ENCODE measurements at regions not wholly inside any gene's neighbourhood (a gene's known extent, or its start where the extent isn't known, plus 50 kb on each side); places are given as distances from the start of the nearest gene placed in this dataset.
A peak's percentile ranks its signal among the peaks of the same experiment; 100 is the strongest.

DNA sequence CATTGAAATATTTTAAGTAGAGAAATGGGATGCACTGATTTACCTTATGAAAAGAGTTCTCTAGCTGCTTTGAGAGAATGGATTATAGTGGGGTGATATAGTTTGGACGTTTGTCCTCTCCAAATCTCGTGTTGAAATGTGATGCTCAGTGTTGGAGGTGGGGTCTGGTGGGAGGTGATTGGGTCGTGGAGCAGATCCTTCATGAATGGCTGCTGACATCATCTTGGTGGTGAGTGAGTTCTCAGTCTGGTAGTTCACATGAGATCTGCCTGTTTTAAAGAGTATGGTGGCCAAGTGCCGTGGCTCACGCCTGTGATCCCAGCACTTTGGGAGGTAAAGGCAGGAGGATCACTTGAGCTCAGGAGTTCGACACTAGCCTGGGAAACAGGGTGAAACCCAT is 58.7 kb upstream of the SH3RF3 start:
- no peak for DNase-seq

DNA sequence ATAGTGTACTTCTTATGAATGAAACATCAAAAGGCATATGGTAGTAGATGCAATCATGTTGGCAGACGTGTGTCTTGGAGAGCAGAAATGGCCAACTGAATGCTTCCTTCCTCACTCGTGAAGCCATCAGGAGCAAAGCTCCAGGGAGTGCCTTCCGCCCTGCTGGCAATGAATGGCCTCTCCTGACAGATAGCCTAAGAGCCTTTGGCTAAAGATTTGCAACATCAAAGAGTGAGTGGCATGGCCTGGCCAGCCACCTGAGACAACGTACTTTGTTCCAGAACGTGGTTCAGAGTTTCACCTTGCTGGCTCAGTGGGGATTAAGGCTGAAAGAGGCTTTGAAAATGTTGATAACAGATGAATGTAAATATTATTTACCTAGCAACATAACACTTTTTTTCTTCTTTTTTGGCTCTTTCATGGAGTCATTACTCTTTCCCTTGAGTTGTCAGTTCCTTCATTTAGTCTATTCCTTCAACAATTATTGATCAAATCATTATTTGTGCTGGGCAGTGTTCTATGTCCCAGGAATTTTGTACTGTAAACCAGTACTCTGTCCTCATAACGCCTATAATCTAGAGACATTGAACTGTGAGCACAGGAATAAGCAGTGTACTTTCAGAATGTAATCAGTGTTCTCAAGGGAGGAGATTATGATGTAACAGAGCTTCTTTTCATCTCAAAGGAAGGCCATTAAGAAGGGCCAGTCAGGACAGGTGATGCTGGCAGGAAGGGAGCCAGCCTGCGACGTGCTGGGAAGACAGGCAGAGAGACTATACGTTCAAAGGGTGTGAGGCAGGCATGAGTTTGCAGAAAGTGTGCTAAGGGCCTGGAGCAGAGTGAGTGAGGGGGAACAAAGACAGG is 59.4 kb upstream of the SH3RF3 start:
- DNase-seq: no peak

DNA sequence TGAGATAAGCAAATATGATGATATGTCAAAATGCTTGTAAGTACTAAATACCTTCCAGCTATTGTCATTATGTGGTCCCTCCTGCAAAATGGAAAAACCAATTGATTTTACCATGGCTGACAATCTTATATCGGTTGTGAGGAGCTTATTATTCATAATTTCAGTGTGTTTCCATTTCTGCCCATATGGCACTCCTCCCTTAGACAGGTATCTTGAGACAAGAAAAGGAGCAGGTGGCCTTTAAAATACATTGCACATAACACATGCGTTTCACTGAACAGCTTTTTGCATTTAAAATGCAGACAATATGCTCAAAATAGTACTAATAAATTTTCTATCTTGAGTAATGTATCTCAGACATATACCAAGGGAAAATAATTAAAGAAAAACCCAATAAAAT is 60.2 kb upstream of the SH3RF3 start:
- no peak for DNase-seq

DNA sequence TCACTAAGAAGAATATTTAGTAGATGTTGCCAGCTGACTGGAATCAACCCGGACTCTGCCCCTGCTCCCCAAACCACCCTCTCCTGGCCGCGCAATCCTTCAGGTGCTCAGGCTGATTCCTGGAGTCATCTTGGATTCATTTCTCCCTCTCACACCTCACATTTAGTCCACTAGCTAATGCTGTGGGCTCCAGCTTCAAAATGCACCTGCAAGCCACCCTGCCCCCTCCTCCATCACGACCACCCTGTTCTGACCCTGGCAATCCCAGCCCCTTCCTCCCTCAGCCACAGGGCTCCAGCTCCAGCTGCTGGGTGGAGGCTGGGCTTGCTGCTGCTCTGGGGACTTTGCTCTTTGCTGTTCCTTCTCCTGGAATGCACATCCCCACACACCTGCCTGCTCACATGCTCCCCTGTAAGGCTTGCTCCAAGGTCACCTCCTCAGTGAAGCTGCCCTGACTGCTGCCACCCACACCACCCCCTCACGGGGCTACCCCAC is 61.3 kb upstream of the SH3RF3 start:
- DNase-seq: no peak

DNA sequence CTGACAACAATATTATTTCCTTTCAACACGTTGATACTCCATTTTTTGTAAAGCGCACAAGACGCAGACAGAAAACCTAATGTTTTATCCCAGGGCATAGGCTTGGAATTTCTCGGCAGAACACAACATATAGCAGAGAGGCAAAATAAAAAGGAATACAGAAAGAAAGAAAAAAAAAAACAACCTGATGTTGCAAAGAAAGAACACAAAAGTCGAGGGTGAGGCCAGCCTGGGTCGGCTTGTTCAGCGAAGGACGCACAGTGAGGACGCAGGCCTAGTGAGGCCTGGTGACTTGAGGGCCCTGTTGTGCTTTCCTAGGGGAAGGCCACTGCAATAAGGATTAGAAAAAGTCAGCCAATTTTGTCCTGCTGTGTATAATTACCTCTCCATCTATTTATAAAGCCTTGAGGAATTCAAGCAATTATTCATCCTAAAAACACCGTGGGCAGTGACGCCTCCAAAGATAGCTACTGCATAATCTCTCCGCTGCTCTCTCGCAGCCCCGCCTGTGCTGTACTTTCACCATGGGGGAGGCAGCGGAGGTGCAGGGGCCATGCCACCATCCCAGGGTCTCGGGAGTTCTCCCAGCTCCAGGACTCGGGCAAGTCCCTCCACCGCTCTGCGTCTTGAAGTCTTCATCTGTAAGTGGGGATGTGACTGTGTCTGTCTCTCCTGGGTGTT is 61.9 kb upstream of the SH3RF3 start:
- no peak for DNase-seq

DNA sequence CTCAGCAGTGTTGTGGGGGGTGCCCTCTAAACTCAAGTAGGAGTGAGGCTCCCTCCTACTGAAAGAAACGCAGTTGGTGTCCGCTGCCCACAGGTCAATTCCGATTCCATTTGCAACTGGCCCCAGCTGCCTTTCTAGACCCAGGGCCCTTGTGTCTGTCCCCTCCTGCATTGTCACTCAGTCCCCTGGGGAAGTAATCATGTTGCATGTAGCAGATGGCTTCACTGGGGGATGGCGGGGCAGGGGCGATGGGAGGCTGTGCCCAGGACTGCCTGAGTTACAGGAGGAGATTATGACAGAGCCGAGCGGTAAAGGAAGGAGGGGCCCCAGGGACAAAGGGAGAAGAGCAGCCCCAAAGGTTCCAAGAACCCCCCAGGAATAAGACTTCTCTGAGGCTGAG is 62.5 kb upstream of the SH3RF3 start:
- DNase-seq: no peak

DNA sequence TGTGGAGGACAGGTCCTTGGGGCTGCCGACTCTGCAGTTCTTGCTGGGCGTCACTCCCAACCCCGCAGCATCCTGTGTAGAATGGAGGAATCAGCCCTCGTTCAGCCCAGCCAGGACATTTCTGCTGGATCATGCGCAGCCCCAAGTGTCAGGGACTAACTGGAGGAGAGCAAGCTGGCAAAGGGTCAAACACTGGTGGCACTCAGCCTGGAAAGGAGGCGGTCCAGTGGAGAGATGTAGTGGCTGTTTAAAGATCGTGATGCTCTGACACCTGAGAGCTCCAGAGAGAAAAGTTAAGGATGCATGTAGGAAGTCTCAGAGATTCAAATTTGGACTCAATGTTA is 63.6 kb upstream of the SH3RF3 start:
- no peak for DNase-seq

DNA sequence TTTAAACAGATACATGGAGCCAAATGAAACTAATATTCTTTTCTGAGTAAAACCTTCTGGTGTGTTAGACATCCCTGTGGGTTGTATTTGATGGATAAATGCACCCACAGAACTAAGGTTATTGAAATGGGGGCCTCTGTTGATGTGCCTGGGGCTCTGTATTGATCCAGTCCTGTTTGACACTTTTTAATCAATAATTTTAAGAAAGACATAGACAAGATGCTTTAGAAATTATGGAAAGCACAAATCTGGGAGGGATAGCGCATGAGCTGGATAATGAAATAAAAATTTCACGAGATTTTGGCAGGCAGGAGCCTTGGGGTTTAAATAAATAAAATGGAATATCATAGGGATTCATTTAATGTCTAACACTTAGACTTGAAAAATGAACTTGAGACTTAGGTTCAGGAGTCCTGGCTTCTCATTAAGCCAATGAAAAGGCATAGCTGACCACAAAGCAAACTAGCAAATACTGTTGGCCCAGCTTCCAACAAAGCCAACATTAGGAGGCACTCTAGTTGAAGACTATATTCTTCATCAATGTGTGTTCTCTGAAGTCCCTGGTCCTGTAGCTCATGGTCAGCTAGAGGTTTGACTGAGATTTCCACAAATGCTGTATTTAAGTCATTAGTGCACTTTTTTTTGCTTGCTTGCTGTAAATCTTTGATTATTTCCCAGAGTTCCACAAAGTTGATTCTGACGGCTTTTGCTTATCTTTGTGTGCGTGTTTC is 64.2 kb upstream of the SH3RF3 start:
- no peak for DNase-seq

DNA sequence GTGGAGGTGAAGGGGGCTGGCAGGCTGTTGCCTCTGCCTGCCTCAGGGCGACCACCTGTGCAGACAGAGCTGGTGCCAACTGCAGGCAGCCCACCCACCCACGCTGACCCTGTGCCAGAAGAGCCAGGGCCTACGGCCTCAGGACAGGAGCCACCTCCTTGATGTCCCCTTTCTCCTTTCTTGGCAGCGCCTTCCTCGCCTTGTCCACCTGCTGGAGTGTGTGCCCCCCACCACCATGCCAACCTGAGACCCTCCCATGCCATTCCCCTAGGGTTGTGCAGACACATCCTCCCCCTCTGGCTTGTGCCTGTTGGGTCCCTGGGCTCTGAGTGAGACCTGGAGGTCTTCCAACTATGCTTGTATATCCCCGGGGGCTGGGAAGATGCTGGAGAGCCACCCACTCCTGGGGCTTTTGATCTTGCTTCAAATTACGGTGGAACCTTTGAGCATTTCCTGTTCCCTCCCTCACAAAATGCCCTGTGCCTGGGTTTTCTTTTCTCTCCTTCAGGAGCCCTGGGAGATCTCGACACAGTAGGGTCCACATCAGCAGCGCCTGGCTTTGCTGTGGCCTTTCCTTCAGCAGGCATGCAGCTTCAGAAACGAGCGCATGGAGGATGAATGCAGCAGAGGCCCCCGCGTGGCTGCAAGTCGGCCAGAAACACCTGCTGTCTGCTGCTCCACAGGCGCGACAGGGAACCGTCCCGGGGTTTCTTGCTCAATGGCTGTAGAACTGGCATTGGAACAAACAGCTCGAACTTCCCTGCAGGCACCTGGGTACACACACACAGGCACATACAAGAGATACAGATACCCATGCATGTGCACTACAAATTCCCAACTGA is 65.9 kb upstream of the SH3RF3 start:
- DNase-seq: peak; percentile 53

DNA sequence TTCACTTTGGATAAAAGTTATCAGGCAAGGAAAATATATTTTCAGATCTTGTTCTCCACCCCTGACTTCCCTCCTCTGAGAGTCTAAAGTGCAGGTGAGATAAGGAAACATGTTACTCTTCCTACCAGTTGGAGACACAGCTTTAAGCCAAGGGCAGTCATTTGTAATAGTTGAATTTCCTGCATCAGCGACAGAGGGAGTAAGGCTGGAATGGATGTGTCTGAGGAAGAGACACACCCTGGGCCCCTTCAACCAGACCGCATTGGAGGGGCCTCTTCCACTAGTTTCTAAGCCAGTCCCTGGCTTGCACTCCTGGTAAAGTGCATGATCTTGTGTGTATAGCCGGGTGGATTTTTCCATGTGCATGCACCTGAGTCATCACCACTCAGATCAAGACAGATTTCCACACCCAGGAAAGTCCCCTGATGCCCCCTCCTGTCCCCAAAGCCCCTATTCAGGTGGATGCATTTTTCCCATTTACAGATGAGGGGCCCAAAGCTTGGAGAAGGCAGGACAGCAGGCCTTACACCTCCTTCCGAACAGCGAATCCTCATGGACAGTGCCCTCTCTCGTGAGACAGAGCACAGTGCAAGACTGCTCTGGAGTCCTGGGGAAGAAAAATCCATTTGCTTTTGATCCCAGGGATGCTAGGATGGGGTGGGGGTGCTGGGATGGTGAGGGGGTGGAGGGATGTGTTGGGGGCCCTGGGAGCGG is 66.7 kb upstream of the SH3RF3 start:
- no peak for DNase-seq

DNA sequence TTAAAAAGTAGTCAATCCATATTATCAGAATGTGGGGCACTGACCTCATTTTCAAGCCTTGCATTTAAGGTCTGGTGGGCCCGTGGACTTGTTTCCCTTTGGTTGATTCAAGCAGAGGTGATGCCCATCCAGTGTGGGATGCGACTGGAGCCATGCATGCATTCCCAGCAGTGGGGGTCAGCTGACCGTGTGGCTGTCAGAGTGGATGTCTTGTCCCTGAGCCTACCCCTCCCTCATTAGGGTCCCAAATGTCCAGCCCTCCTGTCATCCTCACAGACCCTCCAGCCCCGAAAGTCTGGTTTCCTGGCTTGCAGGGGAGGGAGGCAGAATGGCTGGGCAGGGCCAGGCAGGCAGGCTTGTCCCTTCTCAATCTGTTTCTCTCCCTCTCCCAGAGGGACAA is 67.3 kb upstream of the SH3RF3 start:
- no peak for DNase-seq

DNA sequence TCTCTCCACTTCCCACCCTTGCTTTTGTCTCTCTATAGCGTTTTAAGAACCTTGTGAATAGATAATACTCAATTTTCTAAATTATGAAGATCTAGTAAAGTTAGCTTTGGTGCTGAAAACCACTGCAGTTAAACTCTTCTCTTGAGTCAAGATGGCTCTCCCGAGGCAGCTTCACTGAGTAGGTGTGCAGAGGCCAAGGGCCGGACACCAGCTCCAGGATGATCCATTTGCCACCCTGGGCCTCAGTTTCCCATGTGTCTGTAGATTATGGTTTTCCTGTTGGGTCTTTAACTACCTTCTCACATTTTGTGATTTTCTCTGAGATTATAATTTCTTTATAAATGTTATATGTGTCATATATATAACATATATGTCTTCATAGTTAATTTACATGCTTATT is 68.5 kb upstream of the SH3RF3 start:
- no peak for DNase-seq

DNA sequence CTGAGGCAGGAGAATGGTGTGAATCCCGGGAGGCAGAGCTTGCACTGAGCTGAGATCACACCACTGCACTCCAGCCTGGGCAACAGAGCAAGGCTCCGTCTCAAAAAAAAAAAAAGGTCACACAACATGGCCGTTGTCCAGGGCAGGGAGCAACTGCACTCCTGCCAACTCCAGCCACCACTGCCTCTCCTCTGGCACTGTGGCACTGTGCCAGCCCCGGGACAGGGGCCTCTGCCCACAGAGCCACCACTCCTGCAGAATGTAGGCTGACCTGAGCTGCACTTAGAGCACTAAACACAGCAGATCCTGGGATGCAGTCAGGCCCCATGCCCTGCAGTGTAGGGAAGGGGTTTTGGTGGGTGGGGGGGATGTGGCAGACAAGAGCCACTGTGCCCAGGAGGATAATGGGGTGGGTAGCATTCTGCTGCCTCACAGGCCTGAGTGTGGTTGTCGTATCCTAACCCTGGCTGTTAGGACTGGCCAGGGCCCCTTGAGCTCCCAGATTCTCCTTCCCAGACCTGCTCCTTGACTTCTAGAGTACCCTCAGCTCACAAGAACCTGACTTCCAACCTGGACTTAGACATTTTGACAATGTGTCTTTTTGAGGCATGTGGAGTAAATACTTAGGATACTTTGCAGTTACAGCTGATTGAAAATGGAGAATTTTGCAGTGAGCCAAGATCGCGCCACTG is 69.4 kb upstream of the SH3RF3 start:
- no peak for DNase-seq

DNA sequence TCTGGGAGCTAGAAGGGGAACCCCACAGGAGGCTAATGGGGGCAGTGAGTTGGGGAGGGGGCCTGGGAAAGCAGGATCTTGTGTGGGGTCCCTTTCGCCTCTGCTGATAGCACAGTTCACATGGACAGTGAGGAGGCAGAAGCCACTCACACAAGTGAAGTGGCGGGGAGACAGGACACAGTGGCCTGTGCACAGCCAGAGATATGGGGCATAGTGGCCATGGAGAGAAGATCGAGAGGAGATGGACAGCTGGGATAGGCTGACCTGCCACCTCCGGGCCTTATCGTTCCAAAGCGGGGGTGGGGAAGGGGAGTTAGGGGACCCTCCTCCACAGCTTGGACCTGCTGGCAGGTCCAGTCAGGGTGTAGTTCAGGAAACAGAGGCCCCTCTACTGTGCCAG is 69.8 kb upstream of the EDAR start:
- DNase-seq: no peak

DNA sequence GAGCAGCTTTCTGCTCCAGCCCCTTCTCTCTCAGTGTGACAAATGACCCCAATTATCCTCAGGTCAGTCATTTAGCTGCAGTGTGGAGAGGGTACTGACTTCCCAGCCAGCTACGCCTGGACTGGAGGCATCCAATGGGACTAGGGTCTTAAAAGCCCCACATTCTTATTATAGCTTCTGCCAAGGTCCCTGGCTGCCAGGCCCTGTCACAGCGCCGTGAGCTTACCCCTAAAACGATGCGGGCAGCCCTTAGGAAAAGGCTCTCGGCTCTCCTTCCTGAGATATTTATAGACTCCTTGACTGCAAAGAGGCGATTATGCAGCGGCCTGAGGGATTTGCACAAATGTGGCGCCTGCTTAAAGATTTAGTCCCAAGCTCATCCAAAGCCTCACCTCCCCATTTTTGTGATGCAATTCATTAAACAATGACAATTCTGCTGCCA is 69.2 kb upstream of the EDAR start:
- no peak for DNase-seq

DNA sequence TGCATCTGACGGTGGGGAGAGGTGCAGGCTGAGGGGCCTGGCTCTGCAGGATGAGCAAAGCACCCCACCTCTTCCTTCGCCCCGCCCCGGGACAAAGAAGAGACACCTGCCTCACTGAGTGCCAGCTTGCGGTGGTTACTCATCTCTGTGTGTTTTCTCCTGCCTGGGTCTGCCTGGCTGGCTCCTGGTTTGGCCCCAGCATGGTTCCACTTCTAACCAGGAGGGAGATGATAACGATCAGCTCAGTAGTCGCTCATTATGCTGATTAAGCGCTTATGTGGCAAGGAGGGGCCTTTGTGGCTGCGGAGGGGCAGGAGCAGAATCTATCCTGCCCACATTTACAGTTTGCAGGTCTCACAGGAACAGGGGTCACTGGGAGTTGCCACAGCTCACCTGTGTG is 68.7 kb upstream of the EDAR start:
- peak; percentile 52 for DNase-seq

DNA sequence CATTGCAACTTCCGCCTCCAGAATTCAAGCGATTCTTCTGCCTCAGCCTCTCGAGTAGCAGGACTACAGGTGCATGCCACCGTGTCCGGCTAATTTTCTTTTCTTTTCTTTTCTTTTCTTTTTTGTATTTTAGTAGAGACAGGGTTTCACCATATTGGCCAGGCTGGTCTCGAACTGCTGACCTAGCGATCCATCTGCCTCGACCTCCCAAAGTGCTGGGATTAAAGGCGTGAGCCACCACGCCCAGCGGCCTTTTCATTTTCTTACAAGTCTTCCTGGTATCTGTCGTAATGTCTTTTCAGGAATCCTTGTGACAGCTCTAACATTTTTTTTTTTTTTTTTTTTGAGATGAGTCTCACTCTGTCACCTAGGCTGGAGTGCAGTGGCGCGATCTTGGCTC is 66.4 kb upstream of the EDAR start:
- no peak for DNase-seq

DNA sequence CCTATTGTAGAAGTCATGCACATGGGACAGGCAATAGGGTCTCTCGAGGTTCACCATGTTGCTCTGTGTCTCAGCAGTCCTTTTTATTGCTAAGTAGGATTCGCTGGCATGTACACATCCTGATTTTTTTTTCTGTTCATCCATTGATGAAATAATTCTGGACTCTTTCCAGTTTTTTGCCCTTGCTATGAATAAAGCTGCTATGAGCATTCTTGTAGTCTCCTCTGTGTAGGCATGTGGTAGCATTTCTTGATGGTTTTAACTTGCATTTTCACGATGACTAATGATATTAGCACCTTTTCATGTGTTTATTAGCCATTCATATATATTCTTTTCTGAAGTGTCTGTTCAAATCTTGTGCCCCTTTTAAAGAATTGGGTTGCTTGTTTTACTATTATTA is 65.8 kb upstream of the EDAR start:
- DNase-seq: no peak

DNA sequence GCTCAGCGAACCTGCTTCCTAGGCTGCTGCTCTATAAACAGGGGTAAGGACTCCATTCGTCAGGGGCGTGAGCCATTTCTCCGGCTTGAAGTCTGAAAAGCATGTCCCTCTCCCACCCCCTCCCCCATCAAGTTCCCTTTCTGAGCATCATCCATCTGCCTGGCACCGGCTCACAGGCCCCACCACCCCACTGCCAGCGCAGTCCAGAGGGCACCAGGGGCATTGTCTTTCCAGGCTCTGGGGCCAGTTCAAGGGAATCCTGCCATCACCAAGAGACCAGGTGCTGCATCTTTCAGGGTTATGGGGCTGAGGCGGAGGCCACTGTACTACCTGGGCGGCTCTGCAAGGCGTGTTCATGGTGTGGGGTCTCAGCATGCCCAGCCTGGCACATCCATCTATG is 64.7 kb upstream of the EDAR start:
- no peak for DNase-seq

DNA sequence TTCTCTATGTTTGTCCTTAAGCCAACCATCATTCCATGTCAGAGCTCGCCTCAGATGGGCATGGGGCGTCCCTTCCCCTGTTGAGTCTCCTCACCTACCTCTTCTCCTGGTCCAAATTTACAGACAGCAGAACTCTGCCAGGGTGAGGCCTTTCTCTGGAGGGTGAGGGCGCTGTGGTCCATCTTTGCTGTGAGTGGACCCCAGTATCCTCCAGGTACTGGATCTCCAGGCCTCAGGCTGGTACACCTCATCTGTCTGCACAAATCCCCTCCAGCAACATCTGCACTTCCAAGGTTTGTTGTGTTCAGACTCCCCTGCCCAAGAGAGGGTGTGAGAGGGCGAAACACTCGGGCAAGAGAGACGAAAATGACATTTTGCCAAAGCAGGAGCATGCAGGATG is 63.9 kb upstream of the EDAR start:
- DNase-seq: no peak

DNA sequence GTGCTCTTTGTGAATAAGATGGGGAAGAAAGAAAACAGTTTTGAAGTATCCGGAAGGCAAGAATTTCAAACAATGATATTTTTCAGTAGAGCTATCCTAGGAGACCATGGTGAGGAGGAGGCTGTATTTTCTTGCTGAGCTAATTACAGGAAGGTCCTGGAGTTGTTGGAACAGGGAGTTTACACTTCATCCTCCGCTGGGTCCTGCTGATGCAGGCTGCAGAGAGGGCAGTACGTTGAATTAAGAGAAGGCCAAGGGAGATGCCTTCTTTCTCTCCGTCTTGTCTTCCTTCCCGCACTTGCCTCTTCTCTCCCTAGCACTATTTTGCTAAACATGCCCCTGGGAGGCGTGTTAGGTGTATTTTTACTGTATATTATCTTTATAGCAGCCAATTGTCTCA is 60.0 kb upstream of the EDAR start:
- DNase-seq: no peak

DNA sequence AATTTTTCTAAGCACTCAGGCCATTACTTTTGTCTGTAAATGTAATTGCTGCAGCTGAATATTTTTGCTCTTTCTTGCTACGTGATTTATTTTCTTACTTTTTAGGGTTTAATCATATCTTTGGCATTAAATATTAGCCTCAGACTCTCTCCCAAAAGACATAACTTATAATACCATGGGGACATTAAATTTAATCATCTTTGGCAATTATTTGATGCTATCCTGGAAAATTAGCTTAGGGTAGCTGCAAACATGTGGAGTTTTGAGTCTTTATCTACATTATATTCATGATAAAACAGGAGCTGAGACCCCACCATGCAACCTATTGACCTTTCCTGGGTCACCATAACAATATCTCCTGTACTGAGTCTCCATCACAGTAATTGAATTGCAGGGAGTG is 59.1 kb upstream of the EDAR start:
- DNase-seq: no peak
